OCI-M2 (cell line): ENCODE measurements at regions not wholly inside any gene's neighbourhood (a gene's known extent, or its start where the extent isn't known, plus 50 kb on each side); places are given as distances from the start of the nearest gene placed in this dataset.

Source experiments
- DNase-seq: peaks from one replicate; lab custom pipeline; 2025; ENCODE audit not compliant: unreplicated experiment; lab: John Stamatoyannopoulos, UW

- no peak for DNase-seq
Measured at GRCh38 chr2:128781166-128781565, 462.5 kb upstream of the HS6ST1 start.

GRCh38 chr2:128781585-128782385, 463.1 kb upstream of the HS6ST1 start:
- no peak for DNase-seq

- DNase-seq: no peak
Measured at GRCh38 chr2:128782411-128783192, 463.9 kb upstream of the HS6ST1 start.

- DNase-seq: no peak
Measured at GRCh38 chr2:128783193-128783671, 464.6 kb upstream of the HS6ST1 start.

- no peak for DNase-seq
Measured at GRCh38 chr2:128783896-128784295, 465.2 kb upstream of the HS6ST1 start.

- no peak for DNase-seq
Measured at GRCh38 chr2:128784626-128785306, 466.1 kb upstream of the HS6ST1 start.

- DNase-seq: no peak
Measured at GRCh38 chr2:128786316-128786715, 467.6 kb upstream of the HS6ST1 start.

GRCh38 chr2:128786741-128787478, 468.2 kb upstream of the HS6ST1 start:
- no peak for DNase-seq

- no peak for DNase-seq
Measured at GRCh38 chr2:128787616-128788015, 468.9 kb upstream of the HS6ST1 start.

- no peak for DNase-seq
Measured at GRCh38 chr2:128788636-128789220, 470.1 kb upstream of the HS6ST1 start.

GRCh38 chr2:128789221-128789620, 470.6 kb upstream of the HS6ST1 start:
- no peak for DNase-seq

GRCh38 chr2:128789776-128790455, 471.2 kb upstream of the HS6ST1 start:
- DNase-seq: no peak

- DNase-seq: no peak
Measured at GRCh38 chr2:128790541-128791001, 471.9 kb upstream of the HS6ST1 start.

- DNase-seq: no peak
Measured at GRCh38 chr2:128791120-128791984, 472.7 kb upstream of the HS6ST1 start.

GRCh38 chr2:128791985-128792320, 473.3 kb upstream of the HS6ST1 start:
- no peak for DNase-seq

GRCh38 chr2:128792476-128793054, 473.9 kb upstream of the HS6ST1 start:
- DNase-seq: no peak

- no peak for DNase-seq
Measured at GRCh38 chr2:128793404-128793803, 474.7 kb upstream of the HS6ST1 start.

GRCh38 chr2:128794285-128794684, 475.6 kb upstream of the HS6ST1 start:
- no peak for DNase-seq

- no peak for DNase-seq
Measured at GRCh38 chr2:128796321-128796720, 477.7 kb upstream of the HS6ST1 start.
